Stimulated activated CD8-positive, alpha-beta memory T cell treated with anti-CD3 and anti-CD28 coated beads, Interleukin-12 subunit alpha, Interleukin-12 subunit beta, amount 100 ng/mL, for 1 hour (primary cell): ENCODE measurements at regions not wholly inside any gene's neighbourhood (a gene's known extent, or its start where the extent isn't known, plus 50 kb on each side); places are given as distances from the start of the nearest gene placed in this dataset.
"Not testable (repeated sequence)": the region's sequence is repeated elsewhere in the genome, so short reads cannot be mapped to it uniquely, and the experiment has no call there.

Source experiments
- DNase-seq: peaks from one replicate; pipeline ENCODE4 v3.0.0-alpha.2; 2020; ENCODE audit warnings: low read depth

DNA sequence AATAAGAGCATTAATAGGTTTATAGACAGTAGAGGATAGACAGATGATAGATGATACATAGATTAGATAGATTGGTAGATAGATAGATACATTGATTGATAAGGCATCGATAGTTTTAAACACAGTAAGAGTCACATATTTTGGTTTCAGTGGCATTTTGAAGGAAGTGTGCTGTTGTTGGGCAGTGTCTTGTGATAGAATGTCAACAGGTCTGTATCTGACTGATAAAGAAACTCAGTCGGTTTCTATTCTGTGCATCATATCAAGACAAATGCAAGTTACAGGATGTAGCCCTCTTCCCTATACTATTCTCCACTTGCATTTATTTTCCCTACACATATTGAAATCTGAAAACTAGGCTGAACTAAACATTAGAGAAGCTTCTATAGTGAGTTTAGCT is 1229.0 kb upstream of the ZEB2 start:
- no peak for DNase-seq

GRCh38 chr2:145747715-145748114 is 1227.8 kb upstream of the ZEB2 start:
- DNase-seq = no peak

- not testable (repeated sequence) for DNase-seq
Measured at GRCh38 chr2:145745387-145745721, 1225.4 kb upstream of the ZEB2 start.

DNA sequence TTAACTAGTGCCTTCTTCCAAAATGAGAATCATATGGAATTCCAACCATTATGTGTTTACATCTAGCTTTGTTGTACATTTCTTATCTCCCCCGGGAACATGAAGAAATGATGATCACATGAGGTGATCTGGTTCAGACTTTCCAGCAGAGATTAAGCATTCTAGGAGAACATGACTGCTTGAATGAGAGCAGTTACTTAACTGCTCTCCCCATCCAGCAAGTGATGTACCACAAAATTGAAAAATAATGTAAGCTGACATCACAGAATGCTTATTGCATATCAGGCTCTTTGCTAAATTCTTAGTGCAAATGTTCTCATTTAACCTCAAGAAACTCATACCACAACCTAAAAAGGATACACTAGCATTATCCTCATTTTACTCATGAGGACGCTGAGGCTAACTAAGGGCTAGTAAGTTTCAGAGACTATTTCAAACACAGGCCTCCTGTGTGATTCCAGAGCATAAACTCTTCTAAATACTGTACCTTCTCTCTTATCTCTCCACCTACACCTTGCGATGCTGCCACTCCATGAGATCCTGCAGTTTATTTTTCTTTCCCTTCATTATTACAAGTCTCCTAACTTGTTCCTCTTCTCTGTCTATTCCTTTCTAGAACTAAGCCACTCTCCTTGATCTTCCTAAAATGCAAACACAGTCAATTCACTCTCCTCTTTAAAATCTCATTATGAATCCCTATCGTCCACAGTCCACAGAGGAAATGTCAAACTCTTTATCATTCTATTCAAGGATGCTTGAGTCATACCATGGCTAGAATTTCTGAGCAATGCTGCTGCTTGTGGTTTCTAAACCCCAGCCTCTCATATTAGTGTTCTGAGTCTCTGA is 1224.8 kb upstream of the ZEB2 start:
- no peak for DNase-seq

- no peak for DNase-seq
Measured at GRCh38 chr2:145743011-145743410, 1223.1 kb upstream of the ZEB2 start.

DNA sequence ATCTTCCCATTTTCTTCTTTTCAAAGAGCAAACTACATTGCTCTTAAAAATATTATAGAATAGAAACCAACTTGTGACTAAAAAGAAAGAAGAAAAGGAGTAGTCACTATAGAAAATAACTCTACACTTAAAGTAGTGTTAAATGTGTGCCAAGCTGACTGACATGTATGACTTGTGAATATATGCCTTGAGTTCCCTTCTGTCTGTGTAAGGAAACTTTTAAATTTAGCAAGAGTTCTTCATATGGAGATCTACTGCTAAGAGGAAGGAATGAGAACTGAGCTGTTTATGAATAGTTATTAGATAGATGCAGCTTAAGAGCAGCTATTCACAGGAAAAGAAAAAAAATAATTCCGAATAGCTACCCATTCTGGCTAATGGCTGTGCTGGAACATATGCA is 1221.7 kb upstream of the ZEB2 start:
- DNase-seq = no peak

DNA sequence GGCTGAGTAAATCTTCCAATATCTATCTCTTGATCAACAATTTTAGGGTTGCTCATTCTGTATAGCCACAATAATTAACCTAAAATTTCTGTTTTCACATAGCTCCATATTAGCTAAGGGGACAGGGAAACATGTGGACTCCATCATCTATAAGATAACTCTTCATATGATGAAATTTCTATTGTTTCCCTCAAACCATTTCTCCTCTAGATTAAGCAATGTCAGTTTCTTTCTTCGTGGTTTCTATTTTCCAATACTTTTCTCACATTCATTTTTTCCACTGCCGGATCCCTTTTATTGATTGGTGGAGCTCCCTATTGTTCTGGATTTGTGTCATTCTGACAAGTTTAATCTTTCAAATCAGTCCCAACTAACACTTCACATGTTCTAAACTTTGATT is 1221.3 kb upstream of the ZEB2 start:
- DNase-seq = no peak

DNA sequence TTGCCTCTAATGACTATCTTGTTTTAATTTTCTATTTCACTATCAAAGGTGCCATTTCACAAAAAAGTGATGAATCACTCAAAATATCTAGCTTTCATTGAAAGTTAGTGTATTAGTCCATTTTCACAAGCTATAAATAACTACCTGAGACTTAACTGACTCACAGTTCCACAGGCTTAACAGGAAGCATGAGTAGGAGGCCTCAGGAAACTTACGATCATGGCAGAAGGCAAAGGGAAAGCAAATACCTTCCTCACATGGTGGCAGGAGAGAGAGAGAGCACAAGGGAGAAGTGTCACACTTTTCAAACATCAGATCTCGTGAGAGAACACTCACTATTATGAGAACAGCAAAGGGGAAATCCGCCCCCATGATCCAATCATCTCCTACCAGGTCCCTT is 1220.4 kb upstream of the ZEB2 start:
- no peak for DNase-seq

- DNase-seq = no peak
Measured at GRCh38 chr2:145739681-145740080, 1219.8 kb upstream of the ZEB2 start.

GRCh38 chr2:145736871-145737270 is 1217.0 kb upstream of the ZEB2 start:
- DNase-seq = no peak

- no peak for DNase-seq
Measured at GRCh38 chr2:145731467-145731866, 1211.5 kb upstream of the ZEB2 start.

DNA sequence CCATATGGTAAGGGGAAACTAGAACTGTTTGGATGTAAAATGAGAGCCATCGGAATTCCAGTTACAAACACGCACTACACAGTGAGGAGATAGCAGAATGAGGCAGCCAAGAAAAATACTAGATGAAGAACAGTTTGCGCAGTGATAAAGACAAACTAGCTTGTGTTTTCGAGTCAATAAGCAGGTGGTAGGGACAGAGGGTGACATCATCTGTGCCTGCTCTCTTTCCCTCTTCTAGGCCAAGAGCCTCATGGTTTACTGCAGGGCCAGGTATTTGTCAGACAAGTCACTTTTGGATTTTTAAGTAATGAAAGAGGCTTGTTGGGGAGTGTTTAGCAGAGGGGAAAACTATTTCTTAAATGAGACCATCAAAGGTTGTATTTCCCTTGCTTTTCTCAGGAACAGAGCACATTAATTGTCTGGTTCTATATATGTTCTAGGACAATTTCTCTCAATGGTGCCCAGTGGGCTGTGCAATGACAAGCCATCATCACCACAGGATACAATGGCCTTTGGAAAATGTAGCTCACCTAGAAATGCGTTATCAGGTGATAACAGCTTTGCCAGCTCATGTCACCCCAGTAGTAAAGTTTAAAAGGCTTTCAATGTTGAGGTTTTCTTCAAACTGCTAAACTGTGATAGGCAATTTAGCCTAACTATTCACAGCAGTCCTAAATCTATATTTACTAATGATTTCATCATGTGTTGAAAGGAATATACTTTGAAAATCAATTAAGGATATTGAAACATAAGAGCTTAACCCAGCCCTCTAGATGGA is 1210.3 kb upstream of the ZEB2 start:
- DNase-seq = no peak

- no peak for DNase-seq
Measured at GRCh38 chr2:145729481-145729880, 1209.6 kb upstream of the ZEB2 start.

GRCh38 chr2:145728511-145728910 is 1208.6 kb upstream of the ZEB2 start:
- no peak for DNase-seq

DNA sequence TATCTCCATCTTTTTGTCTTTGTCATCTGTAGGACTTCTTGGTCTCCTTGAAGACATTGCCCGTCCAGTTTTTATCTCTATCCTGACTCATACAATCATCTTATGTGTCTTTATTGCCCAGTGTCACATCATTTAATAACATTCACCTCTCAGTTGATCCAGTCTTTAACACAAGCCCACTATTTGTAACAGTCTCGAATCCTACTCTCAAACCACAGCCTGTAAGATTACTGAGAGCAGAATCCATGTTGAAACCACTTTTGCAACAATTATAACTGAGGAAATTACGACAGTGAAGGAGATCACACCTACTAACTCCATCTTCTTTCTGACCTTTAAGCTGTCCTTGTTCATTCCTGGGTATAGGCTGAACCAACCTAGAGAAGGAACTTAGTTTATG is 1206.0 kb upstream of the ZEB2 start:
- no peak for DNase-seq

DNA sequence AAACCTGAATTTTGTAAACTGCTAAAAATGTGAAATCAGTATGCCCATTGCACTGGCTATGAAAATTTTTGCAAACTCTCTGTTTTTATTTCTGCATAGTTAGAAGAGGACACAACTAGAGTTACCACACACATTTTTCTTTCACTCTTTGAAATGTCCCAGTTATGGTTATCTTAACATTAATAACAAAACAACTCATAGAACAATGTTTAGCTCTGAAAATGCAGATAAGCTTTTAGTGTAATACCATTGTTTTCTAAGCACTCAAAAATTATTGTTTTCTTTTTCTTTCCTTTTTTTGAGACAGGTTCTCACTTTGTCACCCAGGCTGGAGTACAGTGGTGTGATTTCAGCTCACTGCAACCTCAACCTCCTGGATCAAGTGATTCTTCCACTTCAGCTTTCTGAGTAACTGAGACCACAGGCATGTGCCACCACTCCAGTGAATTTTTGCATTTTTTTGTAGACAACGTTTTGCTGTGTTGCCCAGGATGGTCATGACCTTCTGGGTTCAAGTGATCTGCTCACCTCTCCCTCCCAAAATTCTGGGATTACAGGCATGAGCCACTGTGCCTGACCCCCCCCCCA is 1204.5 kb upstream of the ZEB2 start:
- DNase-seq = no peak

DNA sequence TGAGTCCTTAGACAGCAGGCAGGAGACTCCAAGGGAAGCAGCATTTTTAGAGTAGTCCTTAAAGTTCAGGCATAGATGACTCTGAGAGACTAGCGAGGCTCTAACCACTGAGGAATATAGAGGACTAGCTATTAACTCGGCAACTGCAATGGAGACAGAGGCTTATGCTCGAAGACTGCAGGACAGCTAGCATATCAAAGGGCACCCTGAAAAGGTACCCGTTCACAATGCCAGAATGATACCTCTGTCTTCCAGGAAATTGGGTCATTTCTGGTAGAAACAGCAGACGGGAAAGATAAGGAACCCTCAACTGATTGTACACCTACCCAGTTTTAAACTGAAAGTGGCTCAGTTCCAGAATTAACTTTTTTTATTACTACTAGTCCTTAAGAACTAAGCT is 1204.0 kb upstream of the ZEB2 start:
- no peak for DNase-seq

DNA sequence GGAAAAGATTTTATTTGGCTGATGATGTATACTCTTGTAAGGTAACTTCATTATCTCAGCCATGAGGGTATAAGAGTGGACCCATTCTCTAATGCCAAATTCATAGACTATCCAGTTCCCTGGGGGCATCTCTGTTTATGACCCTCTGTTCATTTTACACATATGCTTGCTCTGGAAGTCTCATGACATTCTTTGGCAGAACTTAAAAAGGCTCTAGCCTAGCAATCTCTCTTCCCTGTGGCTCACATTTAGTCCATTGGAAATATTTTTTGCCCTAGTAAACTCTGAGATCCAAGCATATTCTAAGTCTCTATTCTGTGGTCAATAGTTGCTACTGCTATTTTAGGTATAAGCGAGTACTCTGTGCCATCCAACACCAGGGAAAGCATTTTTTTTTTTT is 1201.8 kb upstream of the ZEB2 start:
- no peak for DNase-seq

GRCh38 chr2:145715601-145716000 is 1195.7 kb upstream of the ZEB2 start:
- no peak for DNase-seq

GRCh38 chr2:145710303-145710702 is 1190.4 kb upstream of the ZEB2 start:
- no peak for DNase-seq

DNA sequence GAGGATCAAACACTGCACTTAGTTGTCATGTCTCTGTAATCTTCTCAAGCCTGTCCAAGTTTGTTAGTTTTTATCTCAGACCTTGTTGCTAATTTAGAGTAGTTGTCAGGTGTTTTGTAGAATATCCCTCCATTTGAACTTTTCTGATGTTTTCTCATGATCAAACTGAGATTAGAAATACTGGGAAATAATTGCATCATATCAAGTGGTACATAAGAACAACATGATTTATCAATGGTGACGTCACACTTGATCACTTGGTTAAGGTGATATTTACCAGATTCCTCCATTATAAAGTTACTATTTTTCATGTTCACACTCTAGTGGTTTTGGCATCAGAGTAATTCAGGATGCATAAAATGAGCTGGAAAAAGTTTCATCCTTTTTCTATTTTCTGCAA is 1182.4 kb upstream of the ZEB2 start:
- DNase-seq = no peak

GRCh38 chr2:145692971-145693478 is 1173.1 kb upstream of the ZEB2 start:
- no peak for DNase-seq

GRCh38 chr2:145691659-145692058 is 1171.7 kb upstream of the ZEB2 start:
- no peak for DNase-seq
